ENCODE measurements at regions not wholly inside any gene's neighbourhood (a gene's known extent, or its start where the extent isn't known, plus 50 kb on each side); places are given as distances from the start of the nearest gene placed in this dataset.

DNA sequence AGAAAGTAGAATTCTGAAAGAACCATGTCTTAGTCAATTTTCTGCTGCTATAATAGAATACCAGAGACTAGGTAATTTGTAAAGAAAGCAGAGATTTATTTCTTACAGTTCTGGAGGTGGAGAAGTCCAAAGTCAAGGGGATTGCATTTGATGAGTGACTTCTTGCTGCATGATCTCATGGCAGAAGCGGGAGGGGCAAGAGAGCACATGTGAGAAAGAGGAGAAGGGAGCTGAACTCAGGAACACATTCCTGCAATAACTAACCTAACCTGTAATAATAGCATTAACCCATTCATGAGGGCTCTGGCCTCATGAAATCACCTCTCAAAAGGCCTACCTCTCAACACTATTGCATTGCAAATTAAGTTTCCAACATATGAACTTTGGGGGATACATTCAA is 797.5 kb upstream of the POU3F3 start:
- ChIA-PET POLR2A (interaction anchor here (1.2 kb wide), 1 partner anchor 10 kb away, joined by 3 read pairs; no protein-coding TSS in a partner anchor), CTCF (interaction anchor here (0.6 to 1.6 kb wide), 2 partner anchors 793 to 1080 kb away, joined by 3 to 4 read pairs; no protein-coding TSS in a partner anchor)
- intact Hi-C loops (cut with micrococcal nuclease) = loop anchor here (10.0 kb wide), 1 partner anchor 258 kb away; no protein-coding TSS in a partner anchor
- Mint-ChIP-seq H3K4me1 (ENCODE audit: insufficient read depth, unreplicated experiment) (no peaks in the 10 kb centered on the region), H3K27ac (ENCODE audit: low read depth, unreplicated experiment) (no peak overlapping the region), H3K27me3 (ENCODE audit: insufficient read depth, unreplicated experiment) (peaks cover 92% of the 10 kb centered on the region), H3K36me3 (ENCODE audit: insufficient read depth, unreplicated experiment) (no peaks in the 10 kb centered on the region), H3K4me3 (ENCODE audit: unreplicated experiment) (no peak overlapping the region), H3K9me3 (ENCODE audit: unreplicated experiment) (no peaks in the 10 kb centered on the region)
- TF ChIP-seq, protein P1, sequence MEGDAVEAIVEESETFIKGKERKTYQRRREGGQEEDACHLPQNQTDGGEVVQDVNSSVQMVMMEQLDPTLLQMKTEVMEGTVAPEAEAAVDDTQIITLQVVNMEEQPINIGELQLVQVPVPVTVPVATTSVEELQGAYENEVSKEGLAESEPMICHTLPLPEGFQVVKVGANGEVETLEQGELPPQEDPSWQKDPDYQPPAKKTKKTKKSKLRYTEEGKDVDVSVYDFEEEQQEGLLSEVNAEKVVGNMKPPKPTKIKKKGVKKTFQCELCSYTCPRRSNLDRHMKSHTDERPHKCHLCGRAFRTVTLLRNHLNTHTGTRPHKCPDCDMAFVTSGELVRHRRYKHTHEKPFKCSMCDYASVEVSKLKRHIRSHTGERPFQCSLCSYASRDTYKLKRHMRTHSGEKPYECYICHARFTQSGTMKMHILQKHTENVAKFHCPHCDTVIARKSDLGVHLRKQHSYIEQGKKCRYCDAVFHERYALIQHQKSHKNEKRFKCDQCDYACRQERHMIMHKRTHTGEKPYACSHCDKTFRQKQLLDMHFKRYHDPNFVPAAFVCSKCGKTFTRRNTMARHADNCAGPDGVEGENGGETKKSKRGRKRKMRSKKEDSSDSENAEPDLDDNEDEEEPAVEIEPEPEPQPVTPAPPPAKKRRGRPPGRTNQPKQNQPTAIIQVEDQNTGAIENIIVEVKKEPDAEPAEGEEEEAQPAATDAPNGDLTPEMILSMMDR (IDR thresholded peaks at IDR 0.05; ENCODE audit: unreplicated experiment) = no peak
- DNase-seq (ENCODE audit: unreplicated experiment) = no peak
- BruUV-seq (replicated peaks) = no TSS peak

DNA sequence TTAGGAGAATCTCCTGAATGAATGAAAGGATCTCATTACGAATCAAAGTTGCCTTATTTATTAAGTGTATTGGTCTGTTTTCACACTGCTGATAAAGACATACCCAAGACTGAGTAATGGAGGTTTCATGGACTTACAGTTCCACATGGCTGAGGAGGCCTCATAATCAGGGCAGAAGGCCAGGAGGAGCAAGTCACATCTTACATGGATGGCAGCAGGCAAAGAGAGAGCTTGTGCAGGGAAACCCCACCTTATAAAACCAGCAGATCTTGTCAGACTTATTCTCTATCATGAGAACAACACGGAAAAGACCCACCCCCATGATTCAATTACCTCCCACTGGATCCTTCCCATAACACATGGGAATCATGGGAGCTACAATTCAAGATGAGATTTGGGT is 785.2 kb upstream of the POU3F3 start:
- no peak for DNase-seq (ENCODE audit: unreplicated experiment)
- no peaks in the 10 kb centered on the region for H3K4me1 Mint-ChIP-seq (ENCODE audit: insufficient read depth, unreplicated experiment)
- TF ChIP-seq, protein P1 (IDR thresholded peaks at IDR 0.05; ENCODE audit: unreplicated experiment) = no peak
- no peak overlapping the region for H3K27ac Mint-ChIP-seq (ENCODE audit: low read depth, unreplicated experiment)
- no peaks in the 10 kb centered on the region for H3K9me3 Mint-ChIP-seq (ENCODE audit: unreplicated experiment)
- no peak overlapping the region for H3K4me3 Mint-ChIP-seq (ENCODE audit: unreplicated experiment)
- H3K27me3 Mint-ChIP-seq (ENCODE audit: insufficient read depth, unreplicated experiment) = peaks cover 73% of the 10 kb centered on the region
- no TSS peak for BruUV-seq (replicated peaks)
- intact Hi-C loops (cut with micrococcal nuclease) = no loop called here
- ChIA-PET POLR2A (no interaction called here), CTCF (interaction anchor here (0.7 kb wide), 1 partner anchor 1043 kb away, joined by 6 read pairs; no protein-coding TSS in a partner anchor)
- H3K36me3 Mint-ChIP-seq (ENCODE audit: insufficient read depth, unreplicated experiment) = no peaks in the 10 kb centered on the region

GRCh38 chr2:104077573-104077972 is 776.3 kb upstream of the POU3F3 start:
- intact Hi-C loops (cut with micrococcal nuclease) = no loop called here
- POLR2A ChIA-PET = no interaction called here
- CTCF ChIA-PET = interaction anchor here (0.6 to 1.9 kb wide), 6 partner anchors 71 to 916 kb away, joined by 3 to 8 read pairs (median 3); no protein-coding TSS in a partner anchor
- H3K27ac Mint-ChIP-seq (ENCODE audit: low read depth, unreplicated experiment) = no peak overlapping the region
- no peaks in the 10 kb centered on the region for H3K4me1 Mint-ChIP-seq (ENCODE audit: insufficient read depth, unreplicated experiment)
- H3K9me3 Mint-ChIP-seq (ENCODE audit: unreplicated experiment) = no peaks in the 10 kb centered on the region
- no peaks in the 10 kb centered on the region for H3K36me3 Mint-ChIP-seq (ENCODE audit: insufficient read depth, unreplicated experiment)
- no peak overlapping the region for H3K4me3 Mint-ChIP-seq (ENCODE audit: unreplicated experiment)
- H3K27me3 Mint-ChIP-seq (ENCODE audit: insufficient read depth, unreplicated experiment) = peaks cover 52% of the 10 kb centered on the region
- TF ChIP-seq, protein P1 (IDR thresholded peaks at IDR 0.05; ENCODE audit: unreplicated experiment) = no peak
- no peak for DNase-seq (ENCODE audit: unreplicated experiment)
- BruUV-seq (replicated peaks) = no TSS peak

DNA sequence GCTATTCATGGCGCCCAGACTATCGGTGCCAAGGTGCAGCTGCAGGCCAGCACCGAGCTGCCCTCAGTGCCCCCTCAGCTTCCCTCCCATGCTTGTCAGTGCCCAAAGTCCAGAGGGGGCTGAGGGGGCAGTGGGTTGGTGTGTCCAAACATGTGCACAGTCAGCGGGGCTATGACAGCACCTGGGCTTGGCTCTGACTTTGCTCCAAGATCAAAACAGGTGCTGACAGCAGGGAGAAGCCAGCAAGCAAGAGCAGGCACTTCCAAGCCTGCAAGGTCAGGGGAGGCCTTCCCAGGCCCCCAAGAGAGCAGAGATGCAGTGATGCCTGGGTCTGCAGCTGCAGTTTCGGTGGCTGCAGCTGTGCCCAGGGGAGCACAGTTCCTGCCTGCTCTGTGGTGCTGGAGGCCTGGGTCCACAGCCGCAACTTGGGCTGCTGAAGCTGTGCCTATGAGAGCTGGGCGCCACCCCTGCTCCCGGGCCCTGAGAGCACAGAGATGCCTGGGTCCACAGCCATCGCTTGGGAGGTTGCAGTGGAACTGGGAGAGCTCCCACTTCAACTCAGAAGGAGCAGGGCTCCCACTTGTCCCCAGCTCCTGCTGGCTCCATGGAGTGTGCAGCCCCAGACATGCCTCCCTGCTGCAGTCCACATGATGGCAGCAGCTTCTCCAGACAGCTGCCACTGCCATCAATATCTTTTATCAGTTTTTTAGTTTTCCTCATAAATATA is 775.3 kb upstream of the POU3F3 start:
- Mint-ChIP-seq H3K9me3 (ENCODE audit: unreplicated experiment) (no peaks in the 10 kb centered on the region), H3K27me3 (ENCODE audit: insufficient read depth, unreplicated experiment) (peaks cover 52% of the 10 kb centered on the region), H3K4me1 (ENCODE audit: insufficient read depth, unreplicated experiment) (no peaks in the 10 kb centered on the region), H3K36me3 (ENCODE audit: insufficient read depth, unreplicated experiment) (no peaks in the 10 kb centered on the region), H3K27ac (ENCODE audit: low read depth, unreplicated experiment) (no peak overlapping the region), H3K4me3 (ENCODE audit: unreplicated experiment) (no peak overlapping the region)
- intact Hi-C loops (cut with micrococcal nuclease) = no loop called here
- CTCF ChIA-PET = interaction anchor here (0.6 to 1.9 kb wide), 4 partner anchors 480 to 917 kb away, joined by 3 to 8 read pairs (median 4); no protein-coding TSS in a partner anchor
- DNase-seq (ENCODE audit: unreplicated experiment) = no peak
- POLR2A ChIA-PET = no interaction called here
- TF ChIP-seq, protein P1 (IDR thresholded peaks at IDR 0.05; ENCODE audit: unreplicated experiment) = no peak
- no TSS peak for BruUV-seq (replicated peaks)
